ENCODE measurements at regions not wholly inside any gene's neighbourhood (a gene's known extent, or its start where the extent isn't known, plus 50 kb on each side); places are given as distances from the start of the nearest gene placed in this dataset.
"Not testable (repeated sequence)": the region's sequence is repeated elsewhere in the genome, so short reads cannot be mapped to it uniquely, and the experiment has no call there.

DNA sequence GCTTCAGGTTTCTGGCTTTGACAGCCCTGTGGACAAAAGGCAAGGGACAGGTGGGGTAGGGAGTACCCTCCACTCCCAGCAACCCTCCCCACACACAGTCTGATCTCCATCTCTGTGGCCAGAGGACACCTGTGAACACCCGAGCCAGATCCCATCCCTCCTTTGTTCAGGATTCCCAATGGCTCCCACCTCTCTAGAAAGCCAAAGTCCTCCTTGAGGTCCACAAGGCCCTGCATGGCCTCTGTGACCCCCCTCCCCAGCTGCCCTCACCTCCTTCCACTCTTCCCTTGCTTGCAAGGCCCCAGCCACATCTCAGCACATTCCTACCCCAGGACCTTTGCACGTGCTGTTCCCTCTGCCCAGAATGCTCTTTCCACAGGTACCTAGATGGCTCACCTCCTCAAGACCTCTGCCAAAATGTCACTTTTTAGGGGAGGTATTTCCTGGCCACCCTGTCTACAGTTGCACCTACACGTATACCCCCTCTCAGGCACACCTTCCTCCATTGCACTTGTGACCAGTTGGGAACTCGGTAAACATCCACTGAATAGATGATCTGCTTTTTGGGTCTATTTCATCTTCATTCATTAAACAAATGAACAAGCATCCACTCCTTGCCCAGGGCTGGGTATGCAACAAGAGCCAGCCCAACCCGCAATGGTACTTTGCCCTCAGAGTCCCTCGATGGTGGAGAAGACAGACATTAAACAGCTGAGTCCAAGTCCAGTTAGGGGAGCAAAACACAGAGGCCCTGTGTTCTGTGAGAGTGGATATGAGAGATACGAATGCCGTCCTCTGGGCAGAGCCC is 107.0 kb downstream of the CRLF3 start:
- no peak for TF ChIP-seq CTCF (IDR thresholded peaks at IDR 0.05; ENCODE audit: low read depth, low read length)
- no peak for DNase-seq (ENCODE audit: extremely low read depth, low read depth)

GRCh38 chr17:30716461-30717290 is 107.8 kb downstream of the CRLF3 start:
- TF ChIP-seq CTCF (IDR thresholded peaks at IDR 0.05; ENCODE audit: low read depth, low read length) = no peak; the same call in none of the 2 replicates
- DNase-seq (ENCODE audit: extremely low read depth, low read depth) = no peak

DNA sequence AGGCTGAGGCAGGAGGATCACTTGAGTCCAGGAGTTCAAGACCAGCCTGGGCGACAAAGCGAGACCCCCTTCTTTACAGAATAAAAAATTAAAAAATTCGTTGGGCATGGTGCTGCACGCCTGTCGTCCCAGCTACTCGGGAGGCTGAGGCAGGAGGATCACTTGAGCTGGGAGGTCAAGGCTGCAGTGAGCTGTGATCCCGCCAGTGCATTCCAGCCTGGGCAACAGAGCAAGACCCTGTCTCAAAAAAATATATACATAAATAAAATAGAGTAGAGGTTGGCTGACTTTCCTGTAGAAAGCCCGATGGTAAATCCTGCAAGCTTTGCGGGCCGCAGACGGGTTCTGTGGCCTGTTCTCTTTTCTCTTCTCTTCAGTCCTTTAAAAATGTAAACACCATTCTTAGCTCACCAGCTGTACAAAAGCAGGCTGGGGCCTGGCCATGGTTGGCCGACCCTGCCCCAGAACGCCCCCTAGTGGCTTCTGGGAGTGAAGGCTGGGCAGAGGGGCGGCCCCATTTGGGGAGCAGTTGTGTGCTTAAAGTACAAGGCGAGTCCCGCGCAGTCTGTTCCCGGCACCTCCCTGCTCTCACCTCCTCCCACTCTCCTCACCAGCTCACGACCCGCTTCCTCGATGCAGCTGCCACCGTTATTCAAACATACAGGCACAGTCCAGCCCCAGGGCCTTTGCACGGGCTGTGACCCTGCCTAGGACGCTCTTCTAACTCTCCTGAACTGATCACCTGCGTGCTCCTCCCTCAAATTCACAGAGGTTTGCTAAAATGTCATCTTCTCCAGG is 109.5 kb downstream of the CRLF3 start:
- not testable (repeated sequence) for DNase-seq (ENCODE audit: extremely low read depth, low read depth)
- peak; percentile 50 for TF ChIP-seq CTCF (IDR thresholded peaks at IDR 0.05; ENCODE audit: low read depth, low read length)

- DNase-seq (ENCODE audit: extremely low read depth, low read depth) = not testable (repeated sequence)
These were observed 110.7 kb downstream of the CRLF3 start for GRCh38 chr17:30713805-30714204.

DNA sequence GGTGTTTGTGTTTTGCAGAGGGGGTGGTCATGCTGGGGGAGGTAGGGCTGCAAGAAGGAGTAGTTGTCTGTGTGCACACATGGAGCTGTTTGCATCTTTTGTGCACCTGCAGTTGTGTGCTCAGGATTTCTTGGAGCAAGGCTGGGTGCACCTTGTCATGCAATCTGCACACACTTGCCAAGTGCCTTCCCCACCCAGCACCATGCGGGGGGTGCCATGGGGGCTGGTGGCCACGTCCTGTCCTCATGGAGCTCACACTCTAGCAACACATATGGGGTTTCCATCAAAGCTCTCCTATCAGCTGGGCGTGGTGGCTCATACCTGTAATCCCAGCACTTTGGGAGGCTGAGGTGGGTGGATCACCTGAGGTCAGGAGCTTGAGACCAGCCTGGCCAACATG is 111.6 kb downstream of the CRLF3 start:
- DNase-seq (ENCODE audit: extremely low read depth, low read depth) = not testable (repeated sequence)

GRCh38 chr17:30711626-30712507 is 112.6 kb downstream of the CRLF3 start:
- DNase-seq (ENCODE audit: extremely low read depth, low read depth) = not testable (repeated sequence)

DNA sequence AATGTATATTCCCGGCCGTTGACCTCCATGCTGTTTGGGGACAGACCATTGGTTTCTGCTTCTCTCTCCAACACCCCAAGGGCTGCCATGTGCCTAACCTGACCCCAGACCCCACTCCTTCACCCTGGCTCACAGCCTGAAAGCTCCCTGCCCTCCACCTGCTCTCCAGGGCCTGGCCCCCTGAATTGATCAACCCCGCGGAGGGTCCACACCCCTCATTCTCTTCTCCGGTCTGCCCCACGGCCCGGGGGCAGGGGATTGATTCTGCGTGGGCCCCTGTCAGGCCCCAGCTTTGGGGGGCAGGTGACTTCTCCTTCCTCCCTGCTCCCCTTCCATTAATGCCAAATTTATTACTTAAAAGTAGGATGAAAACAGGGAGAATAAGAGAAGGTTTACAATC is 113.3 kb downstream of the CRLF3 start:
- DNase-seq (ENCODE audit: extremely low read depth, low read depth) = not testable (repeated sequence)

DNA sequence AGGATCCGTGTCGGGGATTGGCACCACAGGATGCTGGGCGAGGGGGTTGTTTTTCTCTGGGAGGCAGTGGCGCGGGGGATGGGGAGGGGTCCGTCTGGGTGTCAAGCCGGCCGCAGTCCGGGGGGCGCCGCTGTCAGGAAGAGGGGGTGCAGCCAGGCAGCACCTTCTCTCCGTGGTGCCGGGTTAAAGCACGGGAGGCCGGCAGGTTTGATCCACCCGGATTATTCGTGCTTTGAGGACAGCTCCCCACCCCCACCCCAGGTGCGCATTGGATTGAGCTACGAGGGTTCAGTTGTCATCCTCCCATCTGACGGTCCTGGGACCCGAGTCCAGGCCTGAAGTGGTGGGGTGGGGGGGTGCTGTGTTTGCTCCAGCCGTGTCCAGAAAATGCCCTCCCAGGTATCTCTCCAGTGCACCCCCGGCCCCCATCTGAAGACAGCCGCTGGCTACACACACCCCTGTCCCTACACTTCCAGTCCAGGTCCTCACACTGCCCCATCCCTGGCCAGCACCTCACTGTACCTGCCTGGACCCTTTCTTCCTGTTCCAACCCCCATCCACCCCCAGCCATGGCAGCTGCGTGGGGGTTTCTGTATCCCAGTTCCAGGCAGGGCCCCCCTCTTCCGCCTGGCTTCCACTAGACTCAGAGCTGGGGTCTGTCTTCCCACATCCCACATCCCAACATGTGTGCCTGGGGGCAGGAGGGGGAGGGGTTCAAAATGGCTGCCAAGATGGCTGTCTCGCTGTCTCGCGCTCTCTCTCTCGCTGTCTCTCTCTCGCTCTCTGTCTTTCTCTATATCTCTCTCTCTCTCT is 114.0 kb downstream of the CRLF3 start:
- DNase-seq (ENCODE audit: extremely low read depth, low read depth) = not testable (repeated sequence)

- not testable (repeated sequence) for DNase-seq (ENCODE audit: extremely low read depth, low read depth)
These were observed 114.8 kb downstream of the CRLF3 start for GRCh38 chr17:30709561-30710275.

DNA sequence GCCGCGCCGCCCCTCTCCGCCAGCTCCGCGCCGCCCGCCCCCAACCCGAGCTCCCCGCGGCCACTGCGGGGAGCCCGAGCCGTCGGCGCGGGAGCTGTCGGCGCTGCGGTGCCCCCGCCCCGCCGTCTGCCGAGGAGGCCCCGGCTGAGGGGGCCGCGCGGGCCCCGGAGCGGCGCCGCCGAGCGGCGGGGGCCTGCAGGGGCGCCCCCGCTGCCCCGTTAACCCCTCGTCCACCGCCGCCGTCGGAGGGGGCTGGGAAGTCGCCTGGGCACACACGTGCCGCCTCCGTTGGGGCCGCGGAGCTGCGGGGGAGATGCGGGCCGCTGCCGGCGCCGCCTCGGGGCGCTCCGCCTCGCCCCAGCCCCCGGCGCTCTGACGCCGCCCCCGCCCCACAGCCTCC is 115.4 kb downstream of the CRLF3 start:
- DNase-seq (ENCODE audit: extremely low read depth, low read depth) = not testable (repeated sequence)

- peak; percentile 82 for DNase-seq (ENCODE audit: extremely low read depth, low read depth)
These were observed 116.0 kb downstream of the CRLF3 start for GRCh38 chr17:30708241-30709078.

- not testable (repeated sequence) for DNase-seq (ENCODE audit: extremely low read depth, low read depth)
These were observed 116.7 kb downstream of the CRLF3 start for GRCh38 chr17:30707724-30708240.

All from AG09319 (cell line).